T-helper 1 cell (primary cell): ENCODE measurements at regions not wholly inside any gene's neighbourhood (a gene's known extent, or its start where the extent isn't known, plus 50 kb on each side); places are given as distances from the start of the nearest gene placed in this dataset.

Source experiments
- DNase-seq, 5 donors: peaks; one replicate each; pipeline ENCODE4 v3.0.0-alpha.2; 2012 to 2020

- DNase-seq = no peak
These were observed 743.1 kb upstream of the HS6ST1 start for GRCh38 chr2:129061769-129062121.

GRCh38 chr2:129062146-129062912 lies 743.7 kb upstream of the HS6ST1 start:
- no peak for DNase-seq

- DNase-seq = no peak
These were observed 748.4 kb upstream of the HS6ST1 start for GRCh38 chr2:129067070-129067469.

GRCh38 chr2:129067953-129068352 lies 749.3 kb upstream of the HS6ST1 start:
- no peak for DNase-seq

GRCh38 chr2:129068543-129068942 lies 749.9 kb upstream of the HS6ST1 start:
- DNase-seq = no peak

- no peak for DNase-seq
These were observed 751.4 kb upstream of the HS6ST1 start for GRCh38 chr2:129069875-129070594.

GRCh38 chr2:129070663-129071062 lies 752.0 kb upstream of the HS6ST1 start:
- no peak for DNase-seq

- DNase-seq = no peak
These were observed 752.9 kb upstream of the HS6ST1 start for GRCh38 chr2:129071531-129071930.

GRCh38 chr2:129074298-129074920 lies 755.7 kb upstream of the HS6ST1 start:
- DNase-seq = no peak

- DNase-seq = no peak
These were observed 759.9 kb upstream of the HS6ST1 start for GRCh38 chr2:129078548-129078947.

- no peak for DNase-seq
These were observed 762.2 kb upstream of the HS6ST1 start for GRCh38 chr2:129080715-129081476.

GRCh38 chr2:129085386-129085785 lies 766.7 kb upstream of the HS6ST1 start:
- no peak for DNase-seq

- DNase-seq = no peak
These were observed 768.6 kb upstream of the HS6ST1 start for GRCh38 chr2:129087133-129087813.

GRCh38 chr2:129091620-129092019 lies 773.0 kb upstream of the HS6ST1 start:
- DNase-seq = no peak

- no peak for DNase-seq
These were observed 774.3 kb upstream of the HS6ST1 start for GRCh38 chr2:129092956-129093355.

GRCh38 chr2:129101186-129101585 lies 782.5 kb upstream of the HS6ST1 start:
- DNase-seq = no peak

GRCh38 chr2:129103936-129104878 lies 785.5 kb upstream of the HS6ST1 start:
- no peak for DNase-seq

- no peak for DNase-seq
These were observed 793.5 kb upstream of the HS6ST1 start for GRCh38 chr2:129112181-129112580.

GRCh38 chr2:129113776-129114175 lies 795.1 kb upstream of the HS6ST1 start:
- no peak for DNase-seq

- no peak for DNase-seq
These were observed 798.8 kb upstream of the HS6ST1 start for GRCh38 chr2:129117434-129117833.

- no peak for DNase-seq
These were observed 799.6 kb upstream of the HS6ST1 start for GRCh38 chr2:129118296-129118695.
